ENCODE measurements at regions not wholly inside any gene's neighbourhood (a gene's known extent, or its start where the extent isn't known, plus 50 kb on each side); places are given as distances from the start of the nearest gene placed in this dataset.
"Not testable (repeated sequence)": the region's sequence is repeated elsewhere in the genome, so short reads cannot be mapped to it uniquely, and the experiment has no call there.

DNA sequence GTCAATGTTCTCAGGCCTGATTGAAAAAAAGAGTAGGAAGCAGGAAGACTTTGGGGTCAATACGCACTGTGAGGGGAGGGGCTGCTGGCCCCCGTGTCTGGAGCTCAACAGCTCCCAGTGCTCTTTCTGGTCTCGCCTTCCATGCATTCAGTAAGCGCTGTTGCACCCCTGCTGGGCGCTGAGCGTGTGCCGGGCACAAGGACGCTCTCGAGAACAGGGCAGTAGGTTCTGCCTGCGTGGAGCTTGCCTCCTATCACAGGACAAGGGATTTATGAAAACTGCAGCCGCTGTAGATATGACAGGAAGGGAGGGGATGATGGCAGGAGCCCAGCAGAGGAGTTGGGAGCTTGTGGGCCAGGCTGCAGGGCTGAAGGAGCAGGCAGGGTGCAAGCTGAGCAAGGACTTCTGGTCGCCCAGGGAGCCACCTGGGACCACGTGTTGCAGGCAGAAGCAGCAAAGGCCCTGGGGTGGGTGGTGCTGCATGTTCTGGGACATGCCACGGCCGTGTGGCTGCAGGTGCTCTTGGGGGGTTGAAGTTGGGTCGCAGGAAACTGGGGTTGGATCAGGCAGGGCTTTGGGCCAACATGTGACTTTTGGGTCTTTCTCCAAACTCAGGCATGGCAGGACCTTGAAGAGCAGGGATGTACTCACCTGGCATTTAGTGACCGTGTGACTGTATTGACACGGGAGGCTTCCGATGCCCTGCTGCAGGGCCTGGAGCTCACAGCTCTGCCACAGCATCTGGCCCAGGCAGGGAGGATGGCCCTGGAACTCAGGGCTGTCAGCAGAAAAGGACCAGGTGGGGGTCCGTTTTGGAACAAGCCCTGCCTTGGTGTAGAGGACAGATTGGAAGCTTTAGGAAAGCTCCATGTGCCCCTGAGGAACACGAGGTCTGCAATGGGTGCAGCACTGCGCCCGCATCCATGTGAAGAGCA is 97.9 kb downstream of the CPZ start:
- no peak for DNase-seq (ENCODE audit: low read depth, low spot score)
- no peak overlapping the region for H3K4me3 ChIP-seq (ENCODE audit: low read length)

DNA sequence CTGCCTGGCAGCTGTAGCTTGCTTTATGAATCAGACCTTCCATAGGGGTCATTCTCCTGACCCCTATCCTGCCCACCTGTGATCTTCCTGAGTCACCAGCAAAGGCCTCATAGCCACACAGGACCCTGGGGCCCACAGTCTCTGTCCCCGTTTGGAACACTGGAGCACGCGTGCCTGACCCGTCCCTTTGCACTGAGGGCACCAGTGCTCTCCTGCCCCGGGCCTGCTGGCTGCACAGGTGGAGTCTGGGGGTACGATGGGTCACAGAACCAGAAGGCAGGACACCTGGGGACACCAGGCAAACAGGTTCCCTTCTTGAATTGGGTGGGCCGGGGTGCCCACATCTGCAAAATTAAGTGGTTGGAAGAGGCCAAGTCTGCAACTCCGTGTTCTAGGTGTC is 97.2 kb downstream of the CPZ start:
- no peak overlapping the region for H3K4me3 ChIP-seq (ENCODE audit: low read length)
- no peak for DNase-seq (ENCODE audit: low read depth, low spot score)

DNA sequence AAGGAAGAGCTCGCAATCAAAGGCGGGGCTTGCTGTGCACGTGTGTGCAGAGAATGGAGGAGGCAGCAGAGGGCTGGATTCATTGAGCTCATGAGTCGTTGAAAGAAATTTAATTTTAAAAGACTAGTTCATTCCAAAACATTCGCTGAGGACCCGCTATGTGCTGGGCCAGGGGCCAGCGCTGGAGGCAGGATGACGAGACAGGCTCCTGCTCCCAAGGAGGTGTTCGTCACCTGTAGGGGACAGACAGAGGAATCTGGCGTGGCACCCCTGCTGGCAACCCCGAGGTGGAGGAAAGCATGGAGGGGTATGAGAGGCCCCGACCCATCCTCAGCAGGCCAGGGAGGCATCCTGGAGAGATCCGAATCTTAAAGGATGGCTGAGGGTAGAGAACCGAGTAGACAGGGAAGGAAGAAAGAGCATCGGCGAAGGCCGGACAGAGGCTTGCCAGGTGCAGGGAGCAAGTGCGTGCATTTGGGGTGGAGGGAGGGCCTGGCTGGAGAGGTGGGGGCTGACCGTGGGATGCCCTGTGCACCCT is 96.4 kb downstream of the CPZ start:
- no peak for DNase-seq (ENCODE audit: low read depth, low spot score)
- H3K4me3 ChIP-seq (ENCODE audit: low read length) = no peak overlapping the region

DNA sequence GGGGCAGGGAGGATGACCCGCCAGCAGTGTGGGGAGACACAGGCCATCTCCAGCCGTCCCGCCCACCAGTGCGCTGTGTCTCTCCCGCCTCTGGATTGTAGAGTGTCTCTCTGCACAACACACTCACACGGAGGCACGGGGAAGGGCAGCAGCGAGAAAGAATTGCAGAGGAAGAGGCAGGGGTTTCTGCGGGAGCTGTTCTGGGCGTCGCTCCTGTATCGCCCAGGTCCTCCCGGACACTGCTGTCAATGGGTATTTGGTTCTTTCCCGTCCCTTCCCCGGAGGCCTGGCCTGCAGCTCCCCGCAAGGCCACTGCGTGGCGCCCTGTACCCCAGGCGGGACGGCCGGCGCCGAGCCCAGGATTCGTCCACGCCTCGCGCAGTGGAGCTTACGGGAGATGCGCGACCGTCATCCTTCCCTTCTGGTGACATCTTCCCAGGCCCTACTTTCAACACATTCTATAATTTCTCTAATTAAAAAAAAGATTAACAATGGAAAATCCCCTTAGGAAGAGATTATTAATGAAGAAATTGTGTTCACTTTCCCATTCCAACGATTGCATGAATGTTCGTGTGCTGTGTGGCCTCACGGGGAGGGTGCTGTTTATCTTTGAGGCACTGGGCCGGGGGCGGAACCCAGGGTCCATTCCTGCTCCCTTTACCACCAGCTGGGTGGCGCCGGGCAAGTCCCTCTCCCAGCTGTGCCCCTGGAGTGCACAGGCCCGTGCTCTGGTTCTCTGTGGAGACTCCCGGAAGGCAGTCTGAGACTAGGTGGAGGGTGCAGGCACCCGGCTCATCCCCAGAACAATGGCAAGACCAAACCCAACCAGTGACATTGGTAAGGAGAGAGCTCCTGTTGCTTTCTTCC is 95.7 kb downstream of the CPZ start:
- no peak for DNase-seq (ENCODE audit: low read depth, low spot score)
- no peak overlapping the region for H3K4me3 ChIP-seq (ENCODE audit: low read length)

DNA sequence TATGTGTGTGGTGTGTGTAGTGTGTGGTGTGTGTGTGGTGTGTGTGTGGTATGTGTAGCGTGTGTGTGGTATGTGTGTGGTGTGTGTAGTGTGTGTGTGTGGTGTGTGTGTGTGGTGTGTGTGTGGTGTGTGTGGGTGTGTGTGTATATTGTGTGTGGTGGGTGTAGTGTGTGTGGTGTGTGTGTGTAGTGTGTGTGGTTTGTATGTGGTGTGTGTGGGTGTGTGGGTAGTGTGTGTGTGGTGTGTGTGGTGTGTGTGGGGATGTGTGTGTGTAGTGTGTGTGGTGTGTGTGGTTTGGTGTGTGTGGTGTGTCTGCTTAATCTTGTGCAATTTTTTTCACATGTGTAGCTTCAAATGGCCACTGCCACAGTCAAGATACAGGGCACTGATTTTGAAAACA is 94.5 kb downstream of the CPZ start:
- H3K4me3 ChIP-seq (ENCODE audit: low read length) = no peak overlapping the region
- DNase-seq (ENCODE audit: low read depth, low spot score) = no peak

DNA sequence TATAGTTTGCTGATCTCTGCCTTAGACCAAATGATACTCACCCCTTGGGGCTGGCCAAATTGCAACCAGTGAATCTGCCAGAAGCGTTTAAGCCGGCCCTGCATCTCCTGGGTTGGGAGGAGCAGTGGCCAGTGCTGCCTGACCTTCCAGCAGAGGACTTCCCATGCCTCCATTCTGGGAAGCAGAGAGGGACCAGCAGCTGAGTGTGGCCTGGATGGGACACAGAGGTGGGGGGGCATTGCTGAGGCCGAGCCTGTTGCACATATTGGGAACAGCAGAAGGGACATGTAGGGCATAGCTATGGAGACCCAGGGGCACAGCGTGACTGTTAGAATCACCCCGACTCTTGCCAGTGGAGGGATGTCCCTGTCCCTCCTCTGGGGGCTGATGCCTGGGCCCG is 93.3 kb downstream of the CPZ start:
- DNase-seq (ENCODE audit: low read depth, low spot score) = no peak
- no peak overlapping the region for H3K4me3 ChIP-seq (ENCODE audit: low read length)

DNA sequence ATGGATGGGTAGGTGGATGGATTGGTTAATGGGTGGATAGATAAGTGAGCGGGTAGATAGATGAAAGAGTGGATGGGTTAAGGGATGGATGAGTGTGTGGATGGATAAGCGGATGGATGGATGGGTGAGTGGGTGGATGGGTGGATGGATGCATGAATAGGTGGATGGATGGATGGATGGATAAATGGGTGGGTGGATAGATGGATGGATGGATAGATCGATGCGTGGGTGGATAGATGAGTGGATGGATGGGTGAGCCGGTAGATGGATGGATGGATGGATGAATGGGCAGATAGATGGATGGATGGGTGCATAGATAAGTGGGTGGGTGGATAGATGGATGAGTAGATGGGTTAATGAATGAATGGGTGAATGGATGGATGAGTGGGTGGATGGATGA is 90.9 kb downstream of the CPZ start:
- no peak overlapping the region for H3K4me3 ChIP-seq (ENCODE audit: low read length)
- DNase-seq (ENCODE audit: low read depth, low spot score) = no peak

DNA sequence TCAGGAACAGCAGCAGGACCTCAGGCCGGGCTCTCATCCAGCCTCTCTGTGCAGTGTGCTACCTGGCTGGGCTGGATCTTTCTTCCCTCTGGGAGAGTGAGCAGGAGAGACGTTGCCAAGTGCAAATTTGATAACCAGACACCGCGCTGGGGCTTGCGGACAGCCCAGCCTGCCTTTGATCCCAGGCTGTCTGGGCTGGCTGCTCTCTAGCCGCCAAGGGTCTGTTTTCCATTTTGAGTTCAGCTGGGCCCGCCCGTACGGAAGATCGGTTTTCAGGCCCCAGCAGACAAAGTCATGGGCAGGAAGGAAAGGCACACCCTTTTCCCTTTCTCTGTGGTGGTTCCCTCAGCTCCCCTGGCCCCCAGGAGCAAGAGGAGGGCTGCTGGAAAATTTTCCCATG is 90.2 kb downstream of the CPZ start:
- H3K4me3 ChIP-seq (ENCODE audit: low read length) = no peak overlapping the region

DNA sequence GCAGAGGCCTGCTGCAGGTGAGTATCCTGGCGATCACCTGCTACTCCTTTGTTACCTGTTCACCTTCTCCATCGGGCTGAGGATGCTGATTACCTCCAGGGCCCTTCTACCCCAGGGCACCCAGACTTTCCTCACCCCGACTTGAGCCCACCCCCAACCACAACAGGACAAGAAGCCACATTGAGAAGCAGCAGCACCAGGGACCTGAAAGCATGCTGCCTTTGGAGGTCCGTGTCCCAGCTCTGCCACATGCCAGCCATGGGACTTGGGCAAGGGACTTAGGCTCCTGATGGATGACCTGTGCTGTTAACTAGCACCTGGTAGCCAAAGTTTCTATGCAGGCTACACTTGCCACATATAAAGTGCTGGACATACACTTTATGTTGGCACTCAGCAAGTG is 89.7 kb downstream of the CPZ start:
- no peak overlapping the region for H3K4me3 ChIP-seq (ENCODE audit: low read length)
- no peak for DNase-seq (ENCODE audit: low read depth, low spot score)

More for the DNA sequence above, 90.2 kb downstream of the CPZ start:
- no peak for DNase-seq (ENCODE audit: low read depth, low spot score)

DNA sequence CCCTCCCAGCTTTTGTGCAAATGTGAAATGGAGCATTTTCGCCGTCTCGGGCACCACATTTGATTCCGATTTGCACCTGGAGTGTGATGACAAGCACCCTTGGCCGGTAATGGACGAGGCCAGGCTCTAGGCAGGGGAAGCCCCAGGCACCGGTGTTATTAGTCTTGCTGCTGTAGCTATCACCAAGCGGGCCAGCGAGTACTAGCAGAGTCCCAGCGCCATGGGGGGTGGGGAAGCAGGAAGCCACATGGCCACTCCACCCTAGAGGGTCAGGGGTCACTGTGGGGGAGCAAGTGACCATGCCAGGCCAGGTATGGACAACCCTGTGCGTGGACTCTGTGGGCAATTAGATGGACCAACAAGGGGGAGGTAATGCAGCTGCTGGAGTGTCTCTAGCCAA is 88.8 kb downstream of the CPZ start:
- no peak for DNase-seq (ENCODE audit: low read depth, low spot score)
- no peak overlapping the region for H3K4me3 ChIP-seq (ENCODE audit: low read length)

DNA sequence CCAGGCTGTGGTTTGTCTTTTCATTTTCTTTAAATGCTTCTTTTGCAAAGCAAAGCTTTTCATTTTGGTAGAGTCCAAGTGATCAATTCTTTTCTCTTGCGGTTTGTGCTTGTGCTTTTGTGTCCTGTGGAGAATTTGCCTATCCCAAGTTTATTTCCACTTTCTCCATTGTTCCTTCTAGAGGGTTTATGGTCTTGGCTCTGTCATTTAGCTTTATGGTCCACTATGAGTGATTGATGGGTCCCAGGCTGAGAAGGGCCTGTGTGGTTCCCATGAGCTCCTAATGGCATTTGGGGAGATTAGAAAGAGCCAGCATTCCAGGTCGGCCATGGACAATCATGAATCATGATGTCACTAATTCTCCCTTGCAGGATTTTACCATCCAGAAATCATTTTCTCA is 86.5 kb downstream of the CPZ start:
- H3K4me3 ChIP-seq (ENCODE audit: low read length) = no peak overlapping the region
- DNase-seq (ENCODE audit: low read depth, low spot score) = no peak

DNA sequence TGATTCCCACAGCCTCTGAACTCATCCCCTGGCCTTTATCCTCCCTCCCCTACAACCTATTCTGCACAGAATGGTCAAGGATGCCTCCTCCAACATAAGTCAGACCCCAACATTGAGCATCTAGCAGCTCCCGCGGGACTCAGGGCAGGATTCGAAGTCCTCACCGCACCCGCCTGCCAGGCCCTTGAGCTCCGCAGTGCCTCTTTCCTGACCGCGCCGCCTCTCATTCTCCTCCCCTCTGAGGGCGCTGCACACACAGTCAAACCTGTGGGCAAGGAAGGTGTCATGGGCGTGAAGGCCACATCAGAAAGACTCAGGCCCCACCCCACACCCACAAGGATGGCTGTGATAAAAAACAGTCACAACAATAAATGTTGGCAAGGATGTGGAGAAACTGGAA is 84.1 kb downstream of the CPZ start:
- DNase-seq (ENCODE audit: low read depth, low spot score) = no peak
- no peak overlapping the region for H3K4me3 ChIP-seq (ENCODE audit: low read length)

DNA sequence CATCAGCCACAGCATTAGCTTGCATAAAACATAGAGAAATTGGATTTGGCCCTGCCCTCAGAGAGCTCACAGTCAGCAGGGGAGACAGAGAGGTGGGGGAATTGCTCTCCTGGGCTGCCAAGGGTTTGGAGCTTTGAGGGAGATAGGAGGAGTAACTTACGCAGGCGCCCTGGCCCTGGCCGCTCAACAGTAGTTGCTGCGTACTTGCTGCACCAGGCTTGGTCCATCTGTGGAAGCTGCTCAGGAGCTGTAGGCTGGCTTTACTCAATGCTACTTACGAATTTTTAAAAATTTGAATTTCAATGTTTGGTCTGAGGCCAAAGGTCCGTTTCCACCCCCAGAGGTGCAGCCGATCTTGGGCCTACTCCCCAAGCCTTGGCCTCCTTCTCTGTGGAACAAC is 83.3 kb downstream of the CPZ start:
- DNase-seq (ENCODE audit: low read depth, low spot score) = no peak

DNA sequence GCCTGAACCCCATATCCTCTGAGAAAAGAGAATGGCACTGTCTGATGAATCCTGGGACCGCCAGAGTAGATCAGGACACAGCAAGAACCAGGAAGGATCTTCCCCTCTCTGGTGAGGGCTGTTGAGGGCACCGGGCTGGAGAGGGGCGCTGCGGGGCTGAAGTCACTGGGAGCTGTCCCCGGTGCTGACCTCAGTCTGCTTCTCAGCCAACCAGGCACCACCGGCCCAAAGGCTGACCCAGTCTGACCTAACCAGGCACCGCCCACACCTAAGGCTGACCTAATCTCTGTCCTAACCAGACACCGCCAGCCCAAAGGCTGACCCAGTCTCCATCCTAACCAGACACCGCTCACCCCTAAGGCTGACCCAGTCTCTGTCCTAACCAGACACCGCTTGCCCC is 82.8 kb downstream of the CPZ start:
- DNase-seq (ENCODE audit: low read depth, low spot score) = no peak
- no peak overlapping the region for H3K4me3 ChIP-seq (ENCODE audit: low read length)

More for the DNA sequence above, 83.3 kb downstream of the CPZ start:
- H3K4me3 ChIP-seq (ENCODE audit: low read length) = no peak overlapping the region

DNA sequence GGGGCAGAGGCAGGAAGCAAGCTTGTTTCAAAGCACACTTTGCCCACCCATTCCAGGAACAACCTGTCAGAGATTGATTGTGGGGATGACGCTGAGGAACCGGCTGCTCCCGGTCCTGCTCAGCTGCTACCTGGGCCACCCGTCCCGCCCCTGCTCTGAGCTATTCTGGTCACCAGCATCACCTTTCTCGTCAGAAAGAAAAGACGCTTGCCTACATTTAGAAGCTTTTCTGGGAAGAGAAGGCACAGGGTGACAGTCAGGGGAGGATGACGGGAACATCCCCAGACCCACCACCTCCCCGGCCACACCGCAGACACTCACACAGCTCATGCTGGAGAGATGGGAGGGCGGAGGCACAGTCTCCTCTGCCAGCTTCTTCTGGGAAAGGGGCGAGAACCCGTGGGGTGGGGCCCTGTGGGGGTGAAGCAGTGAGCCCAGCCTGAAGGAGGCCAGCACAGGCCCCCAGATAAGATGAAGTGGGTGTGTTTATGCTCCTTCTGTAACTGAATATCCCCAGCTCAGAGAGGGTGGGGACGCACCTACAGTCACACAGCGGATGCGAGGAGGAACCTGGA is 81.8 kb downstream of the CPZ start:
- no peak for DNase-seq (ENCODE audit: low read depth, low spot score)
- no peak overlapping the region for H3K4me3 ChIP-seq (ENCODE audit: low read length)

DNA sequence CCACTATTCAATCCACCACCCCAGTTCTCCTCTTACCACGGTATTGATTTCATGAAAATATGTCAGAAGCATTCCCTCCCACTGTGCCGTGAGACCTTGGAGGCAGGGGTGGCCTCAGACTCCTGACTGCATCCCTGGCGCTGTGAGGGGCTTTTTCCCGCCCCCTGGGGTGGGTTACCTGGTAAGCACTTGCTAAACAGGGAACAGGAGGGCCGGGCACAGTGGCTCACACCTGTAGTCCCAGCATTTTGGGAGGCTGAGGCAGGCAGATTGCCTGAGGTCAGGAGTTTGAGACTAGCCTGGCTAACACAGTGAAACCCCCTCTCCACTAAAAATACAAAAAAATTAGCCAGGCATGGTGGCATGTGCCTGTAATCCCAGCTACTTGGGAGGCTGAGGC is 80.5 kb downstream of the CPZ start:
- not testable (repeated sequence) for H3K4me3 ChIP-seq (ENCODE audit: low read length); DNase-seq (ENCODE audit: low read depth, low spot score)

DNA sequence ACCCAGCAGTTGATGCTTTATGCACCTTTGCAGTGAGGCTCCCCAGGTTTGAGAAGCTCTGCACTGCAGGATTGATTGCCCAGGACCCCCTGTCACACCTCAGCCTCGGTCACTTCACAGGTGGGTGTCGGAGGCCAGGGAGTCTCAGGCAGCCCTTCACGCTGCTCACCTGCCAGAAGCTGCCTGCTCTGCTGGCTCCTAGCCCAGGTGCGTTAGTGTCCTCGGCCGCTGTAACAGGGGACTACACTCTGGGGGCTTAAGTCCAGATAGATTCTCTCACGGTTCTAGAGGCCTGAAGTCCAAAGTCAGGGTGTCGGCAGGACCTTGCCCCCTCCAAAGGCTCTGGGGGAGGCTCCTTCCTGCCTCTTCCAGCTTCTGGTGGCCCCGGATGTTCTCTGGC is 79.9 kb downstream of the CPZ start:
- DNase-seq (ENCODE audit: low read depth, low spot score) = no peak
- no peak overlapping the region for H3K4me3 ChIP-seq (ENCODE audit: low read length)

DNA sequence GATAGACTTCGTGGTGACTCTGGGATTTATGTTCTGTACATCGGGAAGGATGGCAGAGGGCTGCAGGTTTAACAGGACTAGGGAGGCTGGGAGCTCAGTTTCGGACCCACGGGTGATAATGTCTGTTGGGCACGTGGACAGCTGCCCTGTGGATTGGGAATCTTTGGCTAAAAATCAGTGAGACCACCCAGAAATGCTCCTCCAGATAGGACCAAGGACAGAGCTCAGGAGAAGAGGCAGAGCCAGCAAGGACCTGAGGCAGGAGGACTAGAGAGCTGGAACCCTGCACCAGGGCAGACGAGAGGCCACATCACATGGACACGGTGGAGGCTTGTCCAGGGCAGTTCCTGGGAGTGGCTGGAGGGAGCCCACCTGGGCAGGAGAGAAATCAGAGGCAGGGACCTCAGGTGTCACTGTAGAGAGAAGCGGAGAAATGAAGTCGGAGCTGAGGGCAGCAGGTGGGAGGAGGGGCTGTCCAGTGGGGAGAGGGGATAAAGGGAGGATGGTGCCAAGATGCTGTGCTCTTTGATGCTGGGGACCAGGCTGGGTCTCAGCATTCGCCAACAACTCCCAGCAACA is 79.2 kb downstream of the CPZ start:
- no peak for DNase-seq (ENCODE audit: low read depth, low spot score)
- no peak overlapping the region for H3K4me3 ChIP-seq (ENCODE audit: low read length)
